Liver (tissue), 8 donors: ENCODE measurements at regions not wholly inside any gene's neighbourhood (a gene's known extent, or its start where the extent isn't known, plus 50 kb on each side); places are given as distances from the start of the nearest gene placed in this dataset.

ENCODE experiments used
- DNase-seq: peaks from one replicate; pipeline ENCODE4 v3.0.0-alpha.2; 2017; ENCODE audit warnings: low spot score
- H3K27ac ChIP-seq, 2 donors: one replicate each; pipeline ENCODE4 v1.7.0; 2013; ENCODE audit warnings: inconsistent platforms in 2 of 2, low read length in 2 of 2, control low read depth in 1 of 2, low read depth in 1 of 2, mild to moderate bottlenecking in 1 of 2
- H3K27me3 ChIP-seq, 4 donors: one replicate each; pipeline versions ENCODE4 v1.6.1 to v1.7.0; 2013; ENCODE audit warnings: low read length in 3 of 4, inconsistent platforms in 1 of 4, mild to moderate bottlenecking in 1 of 4, moderate library complexity in 1 of 4; ENCODE audit not compliant: control insufficient read depth in 4 of 4, insufficient read depth in 4 of 4
- H3K36me3 ChIP-seq, 4 donors: one replicate each; pipeline versions ENCODE4 v1.6.1 to v1.7.0; 2013; ENCODE audit warnings: low read length in 3 of 4, mild to moderate bottlenecking in 3 of 4, low read depth in 1 of 4, moderate library complexity in 1 of 4; ENCODE audit not compliant: control insufficient read depth in 4 of 4, insufficient read depth in 3 of 4
- H3K4me1 ChIP-seq, 4 donors: one replicate each; pipeline versions ENCODE4 v1.6.1 to v1.7.0; 2013; ENCODE audit warnings: low read length in 3 of 4, mild to moderate bottlenecking in 3 of 4, moderate library complexity in 1 of 4; ENCODE audit not compliant: control insufficient read depth in 4 of 4, insufficient read depth in 4 of 4
- H3K4me3 ChIP-seq, 3 donors: one replicate each; pipeline versions ENCODE4 v1.6.1 to v1.7.0; 2013; ENCODE audit warnings: low read length in 3 of 3, control low read depth in 1 of 3, low read depth in 1 of 3, mild to moderate bottlenecking in 1 of 3
- H3K9ac ChIP-seq, 2 donors: one replicate each; pipeline ENCODE4 v1.7.0; 2013; ENCODE audit warnings: low read length in 2 of 2, mild to moderate bottlenecking in 2 of 2, moderate library complexity in 2 of 2, control low read depth in 1 of 2, low read depth in 1 of 2
- H3K9me3 ChIP-seq, 4 donors: one replicate each; pipeline versions ENCODE4 v1.6.1 to v1.7.0; 2013; ENCODE audit warnings: low read length in 3 of 4; ENCODE audit not compliant: control insufficient read depth in 4 of 4
- EGR1 ChIP-seq, 2 donors: IDR thresholded peaks; 2 replicates each; pipeline ENCODE4 v1.6.1; 2016 to 2018; ENCODE audit warnings: antibody characterized with exemption in 2 of 2, low read depth in 2 of 2
- FOXA1 ChIP-seq: IDR thresholded peaks from 2 replicates; pipeline ENCODE4 v1.6.1; 2016; ENCODE audit warnings: antibody characterized with exemption
- FOXA2 ChIP-seq: IDR thresholded peaks from 2 replicates; pipeline ENCODE4 v1.6.1; 2016; ENCODE audit warnings: antibody characterized with exemption
- GABPA ChIP-seq, 2 donors: IDR thresholded peaks in 1 of 2; conservative IDR thresholded peaks in 1 of 2; 2 replicates each; pipeline ENCODE4 v1.6.1; 2016; ENCODE audit warnings: antibody characterized with exemption in 2 of 2, mild to moderate bottlenecking in 1 of 2, moderate library complexity in 1 of 2
- HNF4A ChIP-seq, 2 donors: conservative IDR thresholded peaks; 2 replicates each; pipeline ENCODE4 v1.6.1; 2016; ENCODE audit warnings: antibody characterized with exemption in 2 of 2, mild to moderate bottlenecking in 2 of 2
- HNF4G ChIP-seq: IDR thresholded peaks from 2 replicates; pipeline ENCODE4 v1.6.1; 2016; ENCODE audit warnings: antibody characterized with exemption
- JUND ChIP-seq, 2 donors: IDR thresholded peaks; 2 replicates each; pipeline ENCODE4 v1.6.1; 2016; ENCODE audit warnings: antibody characterized with exemption in 2 of 2
- NR2F2 ChIP-seq: IDR thresholded peaks from 2 replicates; pipeline ENCODE4 v1.6.1; 2016; ENCODE audit warnings: antibody characterized with exemption
- RAD21 ChIP-seq, 2 donors: IDR thresholded peaks; 2 replicates each; pipeline ENCODE4 v1.6.1; 2016; ENCODE audit warnings: antibody characterized with exemption in 2 of 2, mild to moderate bottlenecking in 2 of 2
- RXRA ChIP-seq, 2 donors: IDR thresholded peaks; 2 replicates each; pipeline ENCODE4 v1.6.1; 2017 to 2018; ENCODE audit warnings: antibody characterized with exemption in 2 of 2, mild to moderate bottlenecking in 1 of 2
- SP1 ChIP-seq: IDR thresholded peaks from 2 replicates; pipeline ENCODE4 v1.6.1; 2018; ENCODE audit warnings: antibody characterized with exemption, mild to moderate bottlenecking
- TAF1 ChIP-seq: conservative IDR thresholded peaks from 2 replicates; pipeline ENCODE4 v1.6.1; 2016; ENCODE audit warnings: antibody characterized with exemption, mild to moderate bottlenecking
- YY1 ChIP-seq: IDR thresholded peaks from 2 replicates; pipeline ENCODE4 v1.6.1; 2016; ENCODE audit warnings: antibody characterized with exemption, mild to moderate bottlenecking
- WGBS: extraction: QIAGEN DNeasy Blood & Tissue Kit; methylation state at CpG from one replicate; pipeline ENCODE4 v1.1.7; 2013; 5-methylcytosine and 5-hydroxymethylcytosine counted together
- TF ChIP-seq, protein P1 (sequence below): IDR thresholded peaks from 2 replicates; pipeline ENCODE4 v1.6.1; 2016; ENCODE audit warnings: antibody characterized with exemption, mild to moderate bottlenecking
- TF ChIP-seq, protein P2 (sequence below): IDR thresholded peaks from 2 replicates; pipeline ENCODE4 v1.6.1; 2016; ENCODE audit warnings: antibody characterized with exemption
- TF ChIP-seq, protein P3 (sequence below): IDR thresholded peaks from 2 replicates; pipeline ENCODE4 v1.6.1; 2016; ENCODE audit warnings: antibody characterized with exemption
- TF ChIP-seq, protein P4 (sequence below): IDR thresholded peaks from 2 replicates; pipeline ENCODE4 v1.6.1; 2016; ENCODE audit warnings: antibody characterized with exemption
- TF ChIP-seq, protein P5 (sequence below): fragments of 150-350 bp; IDR thresholded peaks from 2 replicates; pipeline ENCODE4 v1.5.1; 2017; ENCODE audit warnings: improper control_type of control experiment, low read depth, low read length; ENCODE audit not compliant: missing input control
- donor health status: healthy.
- donor health status: healthy.
- donor health status: healthy.
- donor health status: healthy.
- donor health status: healthy.

DNA sequence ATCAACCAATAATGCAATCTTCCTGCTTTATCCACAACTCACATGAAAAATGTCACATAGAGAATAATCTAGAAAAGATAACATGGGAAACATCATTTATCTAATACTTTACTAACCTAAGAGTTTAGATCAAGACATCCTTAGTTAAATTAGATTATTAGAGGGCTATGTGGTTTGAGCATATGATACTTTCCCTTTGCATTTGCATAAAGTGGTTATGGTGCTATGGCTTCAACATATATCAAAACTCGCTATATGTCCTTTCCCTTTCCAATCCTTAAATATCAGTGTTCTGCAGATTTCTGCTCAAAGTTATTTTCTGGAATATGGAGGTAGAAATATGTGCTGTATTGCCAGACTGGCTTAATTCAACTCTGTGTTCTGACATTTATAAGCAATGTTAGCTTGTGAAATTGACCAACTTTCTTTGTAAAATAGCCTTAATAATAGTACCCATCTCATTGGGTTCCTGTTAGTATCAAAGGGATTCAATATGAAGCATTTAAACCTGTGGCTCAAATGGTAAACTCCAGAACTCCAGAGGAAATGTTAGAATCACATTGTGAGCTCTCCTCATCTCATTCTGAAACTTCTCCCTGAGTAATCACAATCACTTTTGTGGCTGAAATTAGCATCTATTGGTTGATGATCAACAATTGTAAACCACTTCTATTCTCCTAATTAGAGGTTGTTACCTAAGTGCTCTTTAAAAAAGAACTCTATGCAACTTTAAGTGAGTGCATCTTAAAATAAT is 1089.9 kb upstream of the SLC39A10 start (continued):
- TF ChIP-seq, protein P1, sequence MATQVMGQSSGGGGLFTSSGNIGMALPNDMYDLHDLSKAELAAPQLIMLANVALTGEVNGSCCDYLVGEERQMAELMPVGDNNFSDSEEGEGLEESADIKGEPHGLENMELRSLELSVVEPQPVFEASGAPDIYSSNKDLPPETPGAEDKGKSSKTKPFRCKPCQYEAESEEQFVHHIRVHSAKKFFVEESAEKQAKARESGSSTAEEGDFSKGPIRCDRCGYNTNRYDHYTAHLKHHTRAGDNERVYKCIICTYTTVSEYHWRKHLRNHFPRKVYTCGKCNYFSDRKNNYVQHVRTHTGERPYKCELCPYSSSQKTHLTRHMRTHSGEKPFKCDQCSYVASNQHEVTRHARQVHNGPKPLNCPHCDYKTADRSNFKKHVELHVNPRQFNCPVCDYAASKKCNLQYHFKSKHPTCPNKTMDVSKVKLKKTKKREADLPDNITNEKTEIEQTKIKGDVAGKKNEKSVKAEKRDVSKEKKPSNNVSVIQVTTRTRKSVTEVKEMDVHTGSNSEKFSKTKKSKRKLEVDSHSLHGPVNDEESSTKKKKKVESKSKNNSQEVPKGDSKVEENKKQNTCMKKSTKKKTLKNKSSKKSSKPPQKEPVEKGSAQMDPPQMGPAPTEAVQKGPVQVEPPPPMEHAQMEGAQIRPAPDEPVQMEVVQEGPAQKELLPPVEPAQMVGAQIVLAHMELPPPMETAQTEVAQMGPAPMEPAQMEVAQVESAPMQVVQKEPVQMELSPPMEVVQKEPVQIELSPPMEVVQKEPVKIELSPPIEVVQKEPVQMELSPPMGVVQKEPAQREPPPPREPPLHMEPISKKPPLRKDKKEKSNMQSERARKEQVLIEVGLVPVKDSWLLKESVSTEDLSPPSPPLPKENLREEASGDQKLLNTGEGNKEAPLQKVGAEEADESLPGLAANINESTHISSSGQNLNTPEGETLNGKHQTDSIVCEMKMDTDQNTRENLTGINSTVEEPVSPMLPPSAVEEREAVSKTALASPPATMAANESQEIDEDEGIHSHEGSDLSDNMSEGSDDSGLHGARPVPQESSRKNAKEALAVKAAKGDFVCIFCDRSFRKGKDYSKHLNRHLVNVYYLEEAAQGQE, result no peak
- TF ChIP-seq HNF4A (conservative IDR thresholded peaks at IDR 0.05) (no peak), RXRA (IDR thresholded peaks at IDR 0.05) (no peak), TAF1 (no peak)

DNA sequence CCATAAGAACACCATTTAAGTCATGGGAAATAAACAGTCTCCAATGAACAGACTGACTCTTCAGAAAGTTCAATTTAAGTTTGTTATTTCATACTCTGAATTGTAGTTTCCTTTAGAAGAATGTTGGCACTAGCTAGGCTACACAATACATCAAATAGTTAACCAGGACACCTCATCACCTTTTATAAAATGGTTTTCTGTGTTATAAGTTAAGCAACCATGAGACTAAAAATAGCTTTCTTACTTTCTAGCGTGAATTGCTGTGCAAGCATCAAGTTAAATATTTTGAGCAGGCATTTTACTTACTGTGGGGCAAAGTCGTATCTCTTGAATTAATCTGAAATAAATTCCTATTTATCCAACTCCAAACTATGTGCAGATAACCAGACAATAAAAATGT is 1092.6 kb upstream of the SLC39A10 start:
- no peaks in the 10 kb centered on the region for H3K4me1 ChIP-seq
- WGBS, result 64% methylated on average over 2 of the region's 2 CpGs
- no peak overlapping the region for H3K4me3 ChIP-seq
- DNase-seq, result no peak
- no peak overlapping the region for H3K9ac ChIP-seq
- TF ChIP-seq, protein P2, sequence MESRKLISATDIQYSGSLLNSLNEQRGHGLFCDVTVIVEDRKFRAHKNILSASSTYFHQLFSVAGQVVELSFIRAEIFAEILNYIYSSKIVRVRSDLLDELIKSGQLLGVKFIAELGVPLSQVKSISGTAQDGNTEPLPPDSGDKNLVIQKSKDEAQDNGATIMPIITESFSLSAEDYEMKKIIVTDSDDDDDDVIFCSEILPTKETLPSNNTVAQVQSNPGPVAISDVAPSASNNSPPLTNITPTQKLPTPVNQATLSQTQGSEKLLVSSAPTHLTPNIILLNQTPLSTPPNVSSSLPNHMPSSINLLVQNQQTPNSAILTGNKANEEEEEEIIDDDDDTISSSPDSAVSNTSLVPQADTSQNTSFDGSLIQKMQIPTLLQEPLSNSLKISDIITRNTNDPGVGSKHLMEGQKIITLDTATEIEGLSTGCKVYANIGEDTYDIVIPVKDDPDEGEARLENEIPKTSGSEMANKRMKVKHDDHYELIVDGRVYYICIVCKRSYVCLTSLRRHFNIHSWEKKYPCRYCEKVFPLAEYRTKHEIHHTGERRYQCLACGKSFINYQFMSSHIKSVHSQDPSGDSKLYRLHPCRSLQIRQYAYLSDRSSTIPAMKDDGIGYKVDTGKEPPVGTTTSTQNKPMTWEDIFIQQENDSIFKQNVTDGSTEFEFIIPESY, result no peak
- no peak for TF ChIP-seq HNF4G
- TF ChIP-seq TAF1, result no peak
- no peak for TF ChIP-seq JUND (IDR thresholded peaks at IDR 0.05)
- TF ChIP-seq, protein P3, sequence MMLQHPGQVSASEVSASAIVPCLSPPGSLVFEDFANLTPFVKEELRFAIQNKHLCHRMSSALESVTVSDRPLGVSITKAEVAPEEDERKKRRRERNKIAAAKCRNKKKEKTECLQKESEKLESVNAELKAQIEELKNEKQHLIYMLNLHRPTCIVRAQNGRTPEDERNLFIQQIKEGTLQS, result no peak
- TF ChIP-seq RAD21 (IDR thresholded peaks at IDR 0.05), result no peak
- no peak for TF ChIP-seq HNF4A (conservative IDR thresholded peaks at IDR 0.05)
- TF ChIP-seq, protein P1, result no peak
- no peak for TF ChIP-seq SP1
- no peak for TF ChIP-seq FOXA1
- TF ChIP-seq, protein P4, sequence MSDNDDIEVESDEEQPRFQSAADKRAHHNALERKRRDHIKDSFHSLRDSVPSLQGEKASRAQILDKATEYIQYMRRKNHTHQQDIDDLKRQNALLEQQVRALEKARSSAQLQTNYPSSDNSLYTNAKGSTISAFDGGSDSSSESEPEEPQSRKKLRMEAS, result no peak
- TF ChIP-seq, protein P5, sequence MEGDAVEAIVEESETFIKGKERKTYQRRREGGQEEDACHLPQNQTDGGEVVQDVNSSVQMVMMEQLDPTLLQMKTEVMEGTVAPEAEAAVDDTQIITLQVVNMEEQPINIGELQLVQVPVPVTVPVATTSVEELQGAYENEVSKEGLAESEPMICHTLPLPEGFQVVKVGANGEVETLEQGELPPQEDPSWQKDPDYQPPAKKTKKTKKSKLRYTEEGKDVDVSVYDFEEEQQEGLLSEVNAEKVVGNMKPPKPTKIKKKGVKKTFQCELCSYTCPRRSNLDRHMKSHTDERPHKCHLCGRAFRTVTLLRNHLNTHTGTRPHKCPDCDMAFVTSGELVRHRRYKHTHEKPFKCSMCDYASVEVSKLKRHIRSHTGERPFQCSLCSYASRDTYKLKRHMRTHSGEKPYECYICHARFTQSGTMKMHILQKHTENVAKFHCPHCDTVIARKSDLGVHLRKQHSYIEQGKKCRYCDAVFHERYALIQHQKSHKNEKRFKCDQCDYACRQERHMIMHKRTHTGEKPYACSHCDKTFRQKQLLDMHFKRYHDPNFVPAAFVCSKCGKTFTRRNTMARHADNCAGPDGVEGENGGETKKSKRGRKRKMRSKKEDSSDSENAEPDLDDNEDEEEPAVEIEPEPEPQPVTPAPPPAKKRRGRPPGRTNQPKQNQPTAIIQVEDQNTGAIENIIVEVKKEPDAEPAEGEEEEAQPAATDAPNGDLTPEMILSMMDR, result no peak
- TF ChIP-seq FOXA2, result no peak
- TF ChIP-seq GABPA (IDR thresholded peaks at IDR 0.05 in 1 of 2, conservative IDR thresholded peaks at IDR 0.05 in 1 of 2), result no peak
- no peak for TF ChIP-seq RXRA (IDR thresholded peaks at IDR 0.05)
- TF ChIP-seq EGR1 (IDR thresholded peaks at IDR 0.05; ENCODE audit: low read depth in 2 of 2), result no peak
- TF ChIP-seq YY1, result no peak
- TF ChIP-seq NR2F2, result no peak
- H3K9me3 ChIP-seq, result peaks cover 0 to 2% (median 0%) of the 10 kb centered on the region in 4 donors
- no peak overlapping the region for H3K27ac ChIP-seq
- H3K27me3 ChIP-seq, result no peaks in the 10 kb centered on the region
- H3K36me3 ChIP-seq, result no peaks in the 10 kb centered on the region
